ENCODE measurements at regions not wholly inside any gene's neighbourhood (a gene's known extent, or its start where the extent isn't known, plus 50 kb on each side); places are given as distances from the start of the nearest gene placed in this dataset.
A peak's percentile ranks its signal among the peaks of the same experiment; 100 is the strongest.

GRCh38 chr2:221969830-221970144 lies 329.0 kb downstream of the PAX3 start:
- Histone ChIP-seq H3K27me3 (ENCODE audit: insufficient read depth, low read length) (peaks cover 23% of the 10 kb centered on the region; the same call in 1 of the 2 replicates), H3K4me3 (replicated peaks in 1 of 2; ENCODE audit: low read depth in 1 of 2, low read length in 2 of 2) (no peak overlapping the region), H4K20me1 (ENCODE audit: insufficient read depth) (no peaks in the 10 kb centered on the region), H3K4me1 (ENCODE audit: control insufficient read depth in 1 of 2, insufficient read depth in 2 of 2, low read length in 2 of 2) (no peaks in the 10 kb centered on the region), H3K27ac (ENCODE audit: low read depth, low read length) (no peak overlapping the region), H3K36me3 (ENCODE audit: control insufficient read depth in 1 of 2, insufficient read depth in 2 of 2, low read length in 2 of 2) (no peaks in the 10 kb centered on the region), H3K9me3 (ENCODE audit: control insufficient read depth in 1 of 2, insufficient read depth in 1 of 2, low read depth in 1 of 2, low read length in 2 of 2) (no peaks in the 10 kb centered on the region), H2AFZ (ENCODE audit: low read depth, low read length, poor library complexity, severe bottlenecking) (no peak overlapping the region), H3K4me2 (ENCODE audit: low read length) (no peak overlapping the region), H3K9ac (ENCODE audit: low read length) (no peak overlapping the region), H3K79me2 (ENCODE audit: insufficient read depth, low read length) (no peaks in the 10 kb centered on the region), H3K9me2 (ENCODE audit: insufficient read depth) (no peaks in the 10 kb centered on the region)
- ChIA-PET RAD21 (ENCODE audit: low non-redundant PET in 1 of 2, low total read pairs in 2 of 2, uncharacterized antibody in 2 of 2, unreplicated experiment in 2 of 2) (no interaction called here), CTCF (interaction anchor here (0.8 kb wide), 1 partner anchor 396 kb away, joined by 3 read pairs; no protein-coding TSS in a partner anchor), POLR2A (no interaction called here)
- BruUV-seq (replicated peaks): no TSS peak
- no peak for ATAC-seq
- intact Hi-C loops (cut with micrococcal nuclease): loop anchor here (5.0 kb wide), 2 partner anchors 392 to 1282 kb away; no protein-coding TSS in a partner anchor
- no peak for DNase-seq (ENCODE audit: low read depth, low spot score)
- no peak for TF ChIP-seq POLR2AphosphoS5 (IDR thresholded peaks at IDR 0.05; ENCODE audit: low read depth, low read length)
- no peak for TF ChIP-seq JUND (IDR thresholded peaks at IDR 0.05)
- TF ChIP-seq YY1 (IDR thresholded peaks at IDR 0.05; ENCODE audit: extremely low read depth, insufficient replicate concordance, low read depth, low read length): no peak

- intact Hi-C loops (cut with micrococcal nuclease): loop anchor here (5.0 kb wide), 2 partner anchors 392 to 1282 kb away; no protein-coding TSS in a partner anchor
- no peak overlapping the region for H3K9ac ChIP-seq (ENCODE audit: low read length)
- no peaks in the 10 kb centered on the region for H4K20me1 ChIP-seq (ENCODE audit: insufficient read depth)
- no peaks in the 10 kb centered on the region for H3K4me1 ChIP-seq (ENCODE audit: control insufficient read depth in 1 of 2, insufficient read depth in 2 of 2, low read length in 2 of 2)
- BruUV-seq (replicated peaks): no TSS peak
- H3K4me3 ChIP-seq (replicated peaks in 1 of 2; ENCODE audit: low read depth in 1 of 2, low read length in 2 of 2): no peak overlapping the region
- H3K79me2 ChIP-seq (ENCODE audit: insufficient read depth, low read length): no peaks in the 10 kb centered on the region
- no peaks in the 10 kb centered on the region for H3K9me3 ChIP-seq (ENCODE audit: control insufficient read depth in 1 of 2, insufficient read depth in 1 of 2, low read depth in 1 of 2, low read length in 2 of 2)
- H3K4me2 ChIP-seq (ENCODE audit: low read length): no peak overlapping the region
- POLR2A ChIA-PET: no interaction called here
- DNase-seq (ENCODE audit: low read depth, low spot score) (peak; percentile 13), ATAC-seq (peak; percentile 93)
- CTCF ChIA-PET: interaction anchor here (0.8 kb wide), 1 partner anchor 396 kb away, joined by 3 read pairs; no protein-coding TSS in a partner anchor
- no peak overlapping the region for H3K27ac ChIP-seq (ENCODE audit: low read depth, low read length)
- RAD21 ChIA-PET (ENCODE audit: low non-redundant PET in 1 of 2, low total read pairs in 2 of 2, uncharacterized antibody in 2 of 2, unreplicated experiment in 2 of 2): no interaction called here
- TF ChIP-seq MAX (IDR thresholded peaks at IDR 0.05) (no peak), CTCF (IDR thresholded peaks at IDR 0.05 in 2 of 3, conservative IDR thresholded peaks at IDR 0.05 in 1 of 3; ENCODE audit: borderline replicate concordance in 1 of 3, insufficient read depth in 1 of 3, low read depth in 2 of 3, low read length in 2 of 3) (peak; percentile 47 to 62 (median 55); a peak in 5 of 6 replicates), RAD21 (IDR thresholded peaks at IDR 0.05; ENCODE audit: low read depth) (peak; percentile 79), EZH2 (IDR thresholded peaks at IDR 0.05) (no peak)
- H2AFZ ChIP-seq (ENCODE audit: low read depth, low read length, poor library complexity, severe bottlenecking): no peak overlapping the region
- H3K36me3 ChIP-seq (ENCODE audit: control insufficient read depth in 1 of 2, insufficient read depth in 2 of 2, low read length in 2 of 2): no peaks in the 10 kb centered on the region
- no peaks in the 10 kb centered on the region for H3K9me2 ChIP-seq (ENCODE audit: insufficient read depth)
- peaks cover 23% of the 10 kb centered on the region; the same call in 1 of the 2 replicates for H3K27me3 ChIP-seq (ENCODE audit: insufficient read depth, low read length)
These were observed 329.5 kb downstream of the PAX3 start for GRCh38 chr2:221969087-221969829.

Data from HCT116 (cell line).